ENCODE measurements at regions not wholly inside any gene's neighbourhood (a gene's known extent, or its start where the extent isn't known, plus 50 kb on each side); places are given as distances from the start of the nearest gene placed in this dataset.

GRCh38 chr22:49666146-49666809 is 161.4 kb downstream of the BRD1 start:
- H3K18ac ChIP-seq (ENCODE audit: low read length): no peak overlapping the region
- no peak overlapping the region for H2BK15ac ChIP-seq (ENCODE audit: low read length)
- H3K79me1 ChIP-seq (ENCODE audit: low read depth, low read length): no peaks in the 10 kb centered on the region

GRCh38 chr22:49664891-49665290 is 162.8 kb downstream of the BRD1 start:
- Histone ChIP-seq H3K27me3 (ENCODE audit: control insufficient read depth in 3 of 3, insufficient read depth in 3 of 3, low read depth in 1 of 3, low read length in 3 of 3) (peaks cover 0 to 23% (median 7%) of the 10 kb centered on the region in 3 experiments), H3K9me3 (replicated peaks in 1 of 2; ENCODE audit: control insufficient read depth in 2 of 2, insufficient read depth in 1 of 2, low read depth in 1 of 2, low read length in 2 of 2) (peaks cover 0 to 12% of the 10 kb centered on the region in 2 donors), H3K27ac (replicated peaks; ENCODE audit: low read length) (no peak overlapping the region), H3K23ac (ENCODE audit: low read depth, low read length, poor library complexity) (no peak overlapping the region), H2AFZ (ENCODE audit: low read length) (no peak overlapping the region), H3K36me3 (replicated peaks in 1 of 2; ENCODE audit: control insufficient read depth in 2 of 2, insufficient read depth in 2 of 2, low read length in 2 of 2) (no peaks in the 10 kb centered on the region), H2BK120ac (ENCODE audit: low read depth, low read length) (no peak overlapping the region), H3K4me2 (ENCODE audit: insufficient read depth, low read length, poor library complexity, severe bottlenecking) (no peak overlapping the region), H2BK15ac (ENCODE audit: low read length) (peak overlapping the region; percentile 42), H3K4me3 (ENCODE audit: low read length in 2 of 2) (no peak overlapping the region), H3K14ac (ENCODE audit: low read length) (peak overlapping the region; percentile 73), H3K4me1 (ENCODE audit: control insufficient read depth in 2 of 2, insufficient read depth in 1 of 2, low read depth in 1 of 2, low read length in 2 of 2) (peaks cover 0 to 3% of the 10 kb centered on the region in 2 donors), H3K9ac (ENCODE audit: low read depth, low read length, poor library complexity) (no peak overlapping the region), H2BK5ac (ENCODE audit: low read length) (no peak overlapping the region), H4K91ac (ENCODE audit: low read depth, low read length, poor library complexity) (no peak overlapping the region), H2BK12ac (ENCODE audit: low read length) (no peak overlapping the region), H3K79me1 (ENCODE audit: low read depth, low read length) (no peaks in the 10 kb centered on the region), H4K8ac (ENCODE audit: low read depth, low read length) (no peak overlapping the region), H3K4ac (ENCODE audit: low read length) (no peak overlapping the region), H3K18ac (ENCODE audit: low read length) (peak overlapping the region; percentile 78), H2AK5ac (ENCODE audit: low read depth, low read length) (no peak overlapping the region)
- no peak for DNase-seq (ENCODE audit: low spot score)
- no CpG with 5 or more reads among the region's 18 CpGs for WGBS, 2 donors (ENCODE audit: extremely low coverage in 2 of 2, insufficient read length in 2 of 2, insufficient replicate concordance in 1 of 2)

More at GRCh38 chr22:49666146-49666809, 161.4 kb downstream of the BRD1 start:
- Histone ChIP-seq H3K9ac (ENCODE audit: low read depth, low read length, poor library complexity) (no peak overlapping the region), H3K4me3 (ENCODE audit: low read length in 2 of 2) (no peak overlapping the region), H3K4me2 (ENCODE audit: insufficient read depth, low read length, poor library complexity, severe bottlenecking) (no peak overlapping the region), H4K91ac (ENCODE audit: low read depth, low read length, poor library complexity) (no peak overlapping the region), H2AK5ac (ENCODE audit: low read depth, low read length) (no peak overlapping the region), H2BK12ac (ENCODE audit: low read length) (no peak overlapping the region), H3K14ac (ENCODE audit: low read length) (no peak overlapping the region), H3K4me1 (ENCODE audit: control insufficient read depth in 2 of 2, insufficient read depth in 1 of 2, low read depth in 1 of 2, low read length in 2 of 2) (peaks cover 0 to 5% of the 10 kb centered on the region in 2 donors), H3K4ac (ENCODE audit: low read length) (no peak overlapping the region), H3K9me3 (replicated peaks in 1 of 2; ENCODE audit: control insufficient read depth in 2 of 2, insufficient read depth in 1 of 2, low read depth in 1 of 2, low read length in 2 of 2) (peaks cover 0 to 12% of the 10 kb centered on the region in 2 donors), H3K27ac (replicated peaks; ENCODE audit: low read length) (no peak overlapping the region), H2BK120ac (ENCODE audit: low read depth, low read length) (no peak overlapping the region), H3K36me3 (replicated peaks in 1 of 2; ENCODE audit: control insufficient read depth in 2 of 2, insufficient read depth in 2 of 2, low read length in 2 of 2) (no peaks in the 10 kb centered on the region), H2BK5ac (ENCODE audit: low read length) (no peak overlapping the region), H2AFZ (ENCODE audit: low read length) (no peak overlapping the region), H3K27me3 (ENCODE audit: control insufficient read depth in 3 of 3, insufficient read depth in 3 of 3, low read depth in 1 of 3, low read length in 3 of 3) (peaks cover 4 to 35% (median 21%) of the 10 kb centered on the region in 3 experiments), H3K23ac (ENCODE audit: low read depth, low read length, poor library complexity) (no peak overlapping the region), H4K8ac (ENCODE audit: low read depth, low read length) (no peak overlapping the region)
- no peak for DNase-seq (ENCODE audit: low spot score)
- WGBS, 2 donors (ENCODE audit: extremely low coverage in 2 of 2, insufficient read length in 2 of 2, insufficient replicate concordance in 1 of 2): no CpG with 5 or more reads among the region's 11 CpGs

GRCh38 chr22:49664371-49664881 is 163.2 kb downstream of the BRD1 start:
- H3K9me3 ChIP-seq (replicated peaks in 1 of 2; ENCODE audit: control insufficient read depth in 2 of 2, insufficient read depth in 1 of 2, low read depth in 1 of 2, low read length in 2 of 2): peaks cover 0 to 10% of the 10 kb centered on the region in 2 donors
- no peaks in the 10 kb centered on the region for H3K79me1 ChIP-seq (ENCODE audit: low read depth, low read length)
- no peak overlapping the region for H3K27ac ChIP-seq (replicated peaks; ENCODE audit: low read length)
- no peak overlapping the region for H2AFZ ChIP-seq (ENCODE audit: low read length)
- H2BK12ac ChIP-seq (ENCODE audit: low read length): no peak overlapping the region
- WGBS, 2 donors (ENCODE audit: extremely low coverage in 2 of 2, insufficient read length in 2 of 2, insufficient replicate concordance in 1 of 2): no CpG with 5 or more reads among the region's 21 CpGs
- peaks cover 0 to 3% of the 10 kb centered on the region in 2 donors for H3K4me1 ChIP-seq (ENCODE audit: control insufficient read depth in 2 of 2, insufficient read depth in 1 of 2, low read depth in 1 of 2, low read length in 2 of 2)
- no peak overlapping the region for H3K4me2 ChIP-seq (ENCODE audit: insufficient read depth, low read length, poor library complexity, severe bottlenecking)
- no peak overlapping the region for H3K23ac ChIP-seq (ENCODE audit: low read depth, low read length, poor library complexity)
- no peak for DNase-seq (ENCODE audit: low spot score)
- peak overlapping the region; percentile 42 for H2BK15ac ChIP-seq (ENCODE audit: low read length)
- no peaks in the 10 kb centered on the region for H3K36me3 ChIP-seq (replicated peaks in 1 of 2; ENCODE audit: control insufficient read depth in 2 of 2, insufficient read depth in 2 of 2, low read length in 2 of 2)
- H3K4ac ChIP-seq (ENCODE audit: low read length): no peak overlapping the region
- no peak overlapping the region for H4K91ac ChIP-seq (ENCODE audit: low read depth, low read length, poor library complexity)
- H3K4me3 ChIP-seq (ENCODE audit: low read length in 2 of 2): no peak overlapping the region
- peaks cover 0 to 19% (median 3%) of the 10 kb centered on the region in 3 experiments for H3K27me3 ChIP-seq (ENCODE audit: control insufficient read depth in 3 of 3, insufficient read depth in 3 of 3, low read depth in 1 of 3, low read length in 3 of 3)
- H3K14ac ChIP-seq (ENCODE audit: low read length): no peak overlapping the region
- no peak overlapping the region for H4K8ac ChIP-seq (ENCODE audit: low read depth, low read length)
- H2AK5ac ChIP-seq (ENCODE audit: low read depth, low read length): no peak overlapping the region
- no peak overlapping the region for H3K9ac ChIP-seq (ENCODE audit: low read depth, low read length, poor library complexity)
- H3K18ac ChIP-seq (ENCODE audit: low read length): peak overlapping the region; percentile 78
- no peak overlapping the region for H2BK5ac ChIP-seq (ENCODE audit: low read length)
- no peak overlapping the region for H2BK120ac ChIP-seq (ENCODE audit: low read depth, low read length)

GRCh38 chr22:49663823-49664222 is 163.8 kb downstream of the BRD1 start:
- H3K4me2 ChIP-seq (ENCODE audit: insufficient read depth, low read length, poor library complexity, severe bottlenecking): no peak overlapping the region
- DNase-seq (ENCODE audit: low spot score): no peak
- no peak overlapping the region for H3K23ac ChIP-seq (ENCODE audit: low read depth, low read length, poor library complexity)
- no peak overlapping the region for H2AK5ac ChIP-seq (ENCODE audit: low read depth, low read length)
- no peak overlapping the region for H3K18ac ChIP-seq (ENCODE audit: low read length)
- H2AFZ ChIP-seq (ENCODE audit: low read length): no peak overlapping the region
- peak overlapping the region; percentile 19 for H2BK5ac ChIP-seq (ENCODE audit: low read length)
- no peak overlapping the region for H2BK120ac ChIP-seq (ENCODE audit: low read depth, low read length)
- H2BK12ac ChIP-seq (ENCODE audit: low read length): no peak overlapping the region
- H3K79me1 ChIP-seq (ENCODE audit: low read depth, low read length): no peaks in the 10 kb centered on the region
- no peak overlapping the region for H4K8ac ChIP-seq (ENCODE audit: low read depth, low read length)
- H3K4me3 ChIP-seq (ENCODE audit: low read length in 2 of 2): no peak overlapping the region
- peaks cover 0 to 5% of the 10 kb centered on the region in 2 donors for H3K9me3 ChIP-seq (replicated peaks in 1 of 2; ENCODE audit: control insufficient read depth in 2 of 2, insufficient read depth in 1 of 2, low read depth in 1 of 2, low read length in 2 of 2)
- H3K9ac ChIP-seq (ENCODE audit: low read depth, low read length, poor library complexity): no peak overlapping the region
- H3K27ac ChIP-seq (replicated peaks; ENCODE audit: low read length): no peak overlapping the region
- no CpG with 5 or more reads among the region's 7 CpGs for WGBS, 2 donors (ENCODE audit: extremely low coverage in 2 of 2, insufficient read length in 2 of 2, insufficient replicate concordance in 1 of 2)
- H3K14ac ChIP-seq (ENCODE audit: low read length): no peak overlapping the region
- no peak overlapping the region for H4K91ac ChIP-seq (ENCODE audit: low read depth, low read length, poor library complexity)
- no peak overlapping the region for H3K4ac ChIP-seq (ENCODE audit: low read length)
- H3K36me3 ChIP-seq (replicated peaks in 1 of 2; ENCODE audit: control insufficient read depth in 2 of 2, insufficient read depth in 2 of 2, low read length in 2 of 2): no peaks in the 10 kb centered on the region
- no peak overlapping the region for H2BK15ac ChIP-seq (ENCODE audit: low read length)
- H3K27me3 ChIP-seq (ENCODE audit: control insufficient read depth in 3 of 3, insufficient read depth in 3 of 3, low read depth in 1 of 3, low read length in 3 of 3): peaks cover 0 to 17% (median 0%) of the 10 kb centered on the region in 3 experiments
- H3K4me1 ChIP-seq (ENCODE audit: control insufficient read depth in 2 of 2, insufficient read depth in 1 of 2, low read depth in 1 of 2, low read length in 2 of 2): peaks cover 0 to 7% of the 10 kb centered on the region in 2 donors
